Activated T-helper 1 cell treated with anti-CD3 and anti-CD28 coated beads, Interleukin-12 subunit alpha, Interleukin-12 subunit beta, Interleukin-2, Interleukin-4 antibody, amounts not matched to agents 30 ng/mL and 10 ng/mL and 1 ng/mL, durations not matched to agents 14 hours and 24 hours and 36 hours (primary cell): ENCODE measurements at regions not wholly inside any gene's neighbourhood (a gene's known extent, or its start where the extent isn't known, plus 50 kb on each side); places are given as distances from the start of the nearest gene placed in this dataset.

Source experiments
- DNase-seq: peaks from one replicate; pipeline ENCODE4 v3.0.0; 2021; ENCODE audit warnings: low spot score
- H3K27ac Mint-ChIP-seq: one replicate; pipeline ENCODE4 v1.8.0; 2021; ENCODE audit warnings: mild to moderate bottlenecking, mixed read lengths
- H3K27me3 Mint-ChIP-seq: one replicate; pipeline ENCODE4 v1.8.0; 2022; ENCODE audit warnings: mild to moderate bottlenecking, moderate library complexity, mixed read lengths; ENCODE audit not compliant: insufficient read depth
- H3K36me3 Mint-ChIP-seq: one replicate; pipeline ENCODE4 v1.8.0; 2021; ENCODE audit warnings: low read depth, mixed read lengths
- H3K4me1 Mint-ChIP-seq: one replicate; pipeline ENCODE4 v1.8.0; 2021; ENCODE audit warnings: low read depth, mixed read lengths
- H3K4me3 Mint-ChIP-seq: one replicate; pipeline ENCODE4 v1.8.0; 2021; ENCODE audit warnings: mild to moderate bottlenecking, moderate library complexity, mixed read lengths
- H3K9me3 Mint-ChIP-seq: one replicate; pipeline ENCODE4 v1.8.0; 2021; ENCODE audit warnings: mixed read lengths
- intact Hi-C: fragments of 100-400 bp; cut with micrococcal nuclease; formaldehyde crosslinking; loops from one replicate; pipeline ENCODE4 v1.15.1; 2024

- no peaks in the 10 kb centered on the region for H3K9me3 Mint-ChIP-seq
- H3K27me3 Mint-ChIP-seq: peaks cover 19% of the 10 kb centered on the region
- H3K4me3 Mint-ChIP-seq: no peak overlapping the region
- no peaks in the 10 kb centered on the region for H3K4me1 Mint-ChIP-seq
- no peak overlapping the region for H3K27ac Mint-ChIP-seq
- no peak for DNase-seq
- no peaks in the 10 kb centered on the region for H3K36me3 Mint-ChIP-seq
- intact Hi-C loops: no loop called here
Observed at GRCh38 chr15:70151462-70151861, 53.7 kb upstream of the TLE3 start.

GRCh38 chr15:70151003-70151402 is 53.3 kb upstream of the TLE3 start:
- no peak overlapping the region for H3K4me3 Mint-ChIP-seq
- H3K27me3 Mint-ChIP-seq: peaks cover 23% of the 10 kb centered on the region
- H3K9me3 Mint-ChIP-seq: no peaks in the 10 kb centered on the region
- H3K36me3 Mint-ChIP-seq: no peaks in the 10 kb centered on the region
- no peak for DNase-seq
- H3K27ac Mint-ChIP-seq: no peak overlapping the region
- intact Hi-C loops: no loop called here
- no peaks in the 10 kb centered on the region for H3K4me1 Mint-ChIP-seq

- no peaks in the 10 kb centered on the region for H3K36me3 Mint-ChIP-seq
- H3K4me1 Mint-ChIP-seq: no peaks in the 10 kb centered on the region
- no peak overlapping the region for H3K27ac Mint-ChIP-seq
- no peaks in the 10 kb centered on the region for H3K9me3 Mint-ChIP-seq
- peaks cover 24% of the 10 kb centered on the region for H3K27me3 Mint-ChIP-seq
- intact Hi-C loops: no loop called here
- DNase-seq: no peak
- H3K4me3 Mint-ChIP-seq: no peak overlapping the region
Observed at GRCh38 chr15:70150405-70150747, 52.7 kb upstream of the TLE3 start.

- Mint-ChIP-seq H3K27ac (no peak overlapping the region), H3K27me3 (peaks cover 29% of the 10 kb centered on the region), H3K4me1 (no peaks in the 10 kb centered on the region), H3K36me3 (no peaks in the 10 kb centered on the region), H3K4me3 (no peak overlapping the region), H3K9me3 (no peaks in the 10 kb centered on the region)
- DNase-seq: no peak
- intact Hi-C loops: no loop called here
Observed at GRCh38 chr15:70149667-70150404, 52.1 kb upstream of the TLE3 start.

GRCh38 chr15:70147778-70148177 is 50.1 kb upstream of the TLE3 start:
- no peaks in the 10 kb centered on the region for H3K36me3 Mint-ChIP-seq
- peaks cover 33% of the 10 kb centered on the region for H3K27me3 Mint-ChIP-seq
- intact Hi-C loops: no loop called here
- no peaks in the 10 kb centered on the region for H3K9me3 Mint-ChIP-seq
- no peak for DNase-seq
- peaks cover 2% of the 10 kb centered on the region for H3K4me1 Mint-ChIP-seq
- no peak overlapping the region for H3K4me3 Mint-ChIP-seq
- no peak overlapping the region for H3K27ac Mint-ChIP-seq
